ENCODE measurements at regions not wholly inside any gene's neighbourhood (a gene's known extent, or its start where the extent isn't known, plus 50 kb on each side); places are given as distances from the start of the nearest gene placed in this dataset.

GRCh38 chr20:10754824-10755223 lies 81.0 kb upstream of the JAG1 start:
- no peak overlapping the region for H3K4me2 ChIP-seq (ENCODE audit: low read depth, low read length)
- no peaks in the 10 kb centered on the region for H3K27me3 ChIP-seq (ENCODE audit: control insufficient read depth in 1 of 2, insufficient read depth in 2 of 2, low read length in 2 of 2)
- FAIRE-seq (no peak), DNase-seq (ENCODE audit: low spot score) (no peak), ATAC-seq (no peak)
- H3K27ac ChIP-seq (ENCODE audit: extremely low read length, insufficient read depth, low read length) = no peak overlapping the region
- H3K9me3 ChIP-seq (ENCODE audit: low read length) = no peaks in the 10 kb centered on the region
- WGBS (ENCODE audit: low lambda C conversion rate) = 95% methylated on average over 2 of the region's 2 CpGs
- no TSS peak for BruUV-seq (replicated peaks)
- intact Hi-C loops (cut with micrococcal nuclease; ENCODE audit: unreplicated experiment) = no loop called here
- in situ Hi-C loops (cut with HindIII; ENCODE audit: extremely low pct_ligation_motif_present, low pct_unique_long_range_greater_than_20kb) = no loop called here
- no peak overlapping the region for H2AFZ ChIP-seq (ENCODE audit: low read length)
- H3K4me1 ChIP-seq (ENCODE audit: insufficient read depth, low read length) = peaks cover 4% of the 10 kb centered on the region; the same call in 1 of the 2 replicates
- H3K79me2 ChIP-seq (ENCODE audit: insufficient read depth, low read length) = no peaks in the 10 kb centered on the region
- H3K4me3 ChIP-seq (replicated peaks in 1 of 3; ENCODE audit: insufficient read depth in 1 of 3, low read depth in 2 of 3, low read length in 3 of 3) = no peak overlapping the region
- TF ChIP-seq RFXANK (CRISPR knock-in tag; IDR thresholded peaks at IDR 0.05) = no peak
- TF ChIP-seq KDM2A (CRISPR knock-in tag; IDR thresholded peaks at IDR 0.05; ENCODE audit: borderline replicate concordance, low read depth) = no peak
- no peak for TF ChIP-seq UBTF (CRISPR knock-in tag; IDR thresholded peaks at IDR 0.05)
- no peak for TF ChIP-seq ZBTB49 (CRISPR knock-in tag; IDR thresholded peaks at IDR 0.05; ENCODE audit: borderline replicate concordance)
- TF ChIP-seq NFE2L2 (IDR thresholded peaks at IDR 0.05; ENCODE audit: low read length) = no peak
- TF ChIP-seq ZNF207 (IDR thresholded peaks at IDR 0.05; ENCODE audit: borderline replicate concordance) = no peak
- TF ChIP-seq SP2 (CRISPR knock-in tag; IDR thresholded peaks at IDR 0.05) = no peak
- TF ChIP-seq ZNF737 (CRISPR knock-in tag; IDR thresholded peaks at IDR 0.05; ENCODE audit: borderline replicate concordance) = no peak
- no peak for TF ChIP-seq ZNF3 (CRISPR knock-in tag; IDR thresholded peaks at IDR 0.05)
- no peak for TF ChIP-seq ZNF839 (CRISPR knock-in tag; IDR thresholded peaks at IDR 0.05; ENCODE audit: borderline replicate concordance)
- TF ChIP-seq ATAD3A (CRISPR knock-in tag; IDR thresholded peaks at IDR 0.05) = no peak
- TF ChIP-seq ZBTB7B (CRISPR knock-in tag; IDR thresholded peaks at IDR 0.05) = no peak
- no peak for TF ChIP-seq ZFYVE20 (CRISPR knock-in tag; IDR thresholded peaks at IDR 0.05; ENCODE audit: borderline replicate concordance, low read depth)
- TF ChIP-seq ETV6 (CRISPR knock-in tag; conservative IDR thresholded peaks at IDR 0.05) = no peak
- TF ChIP-seq HMG20A (CRISPR knock-in tag; IDR thresholded peaks at IDR 0.05; ENCODE audit: borderline replicate concordance) = no peak
- no peak for TF ChIP-seq YEATS4 (CRISPR knock-in tag; IDR thresholded peaks at IDR 0.05; ENCODE audit: borderline replicate concordance)
- TF ChIP-seq PHF5A (CRISPR knock-in tag; IDR thresholded peaks at IDR 0.05; ENCODE audit: low read depth, unreplicated experiment) = no peak
- H3K9ac ChIP-seq (ENCODE audit: insufficient read depth, low read depth, low read length) = no peak overlapping the region
- no peaks in the 10 kb centered on the region for H4K20me1 ChIP-seq (ENCODE audit: insufficient read depth, low read length)
- CTCF ChIA-PET (ENCODE audit: low intra/inter-chr PET ratio, low total read pairs) = no interaction called here
- no peaks in the 10 kb centered on the region for H3K36me3 ChIP-seq (replicated peaks in 1 of 2; ENCODE audit: control insufficient read depth in 1 of 2, insufficient read depth in 2 of 2, low read length in 2 of 2)
- POLR2A ChIA-PET = no interaction called here
